Muscle of leg (tissue), 3 donors: ENCODE measurements at regions not wholly inside any gene's neighbourhood (a gene's known extent, or its start where the extent isn't known, plus 50 kb on each side); places are given as distances from the start of the nearest gene placed in this dataset.

Source experiments
- DNase-seq: peaks from one replicate; pipeline ENCODE4 v3.0.0; 2013
- H3K27ac ChIP-seq: one replicate; pipeline ENCODE4 v1.5.1; 2013; ENCODE audit warnings: mild to moderate bottlenecking, low read length, control low read depth
- H3K27me3 ChIP-seq: one replicate; pipeline ENCODE4 v1.6.1; 2013; ENCODE audit warnings: low read length; ENCODE audit not compliant: control insufficient read depth, insufficient read depth
- H3K36me3 ChIP-seq: one replicate; pipeline ENCODE4 v1.6.1; 2013; ENCODE audit warnings: low read length; ENCODE audit not compliant: control insufficient read depth, insufficient read depth
- H3K4me1 ChIP-seq: one replicate; pipeline ENCODE4 v1.6.1; 2013; ENCODE audit warnings: low read length; ENCODE audit not compliant: control insufficient read depth, insufficient read depth
- H3K4me3 ChIP-seq: one replicate; pipeline ENCODE4 v1.5.1; 2013; ENCODE audit warnings: low read length, control low read depth
- H3K9me3 ChIP-seq: replicated peaks from 2 replicates; pipeline ENCODE4 v1.6.1; 2013; ENCODE audit warnings: low read depth, low read length; ENCODE audit not compliant: control insufficient read depth
- WGBS: methylation state at CpG from one replicate; pipeline ENCODE4 v1.1.5; 2013; ENCODE audit warnings: missing lambda C conversion rate; ENCODE audit not compliant: insufficient coverage; 5-methylcytosine and 5-hydroxymethylcytosine counted together

GRCh38 chr21:27130154-27130553, 163.3 kb upstream of the ADAMTS5 start:
- Histone ChIP-seq H3K36me3 (no peaks in the 10 kb centered on the region), H3K27ac (no peak overlapping the region), H3K4me1 (no peaks in the 10 kb centered on the region), H3K27me3 (no peaks in the 10 kb centered on the region), H3K4me3 (no peak overlapping the region), H3K9me3 (no peaks in the 10 kb centered on the region)
- no peak for DNase-seq
- WGBS, result no CpG with 5 or more reads among the region's 3 CpGs

GRCh38 chr21:27129694-27130093, 162.8 kb upstream of the ADAMTS5 start:
- H3K27me3 ChIP-seq, result no peaks in the 10 kb centered on the region
- no peak for DNase-seq
- no peak overlapping the region for H3K27ac ChIP-seq
- no peaks in the 10 kb centered on the region for H3K4me1 ChIP-seq
- no peaks in the 10 kb centered on the region for H3K36me3 ChIP-seq
- no peaks in the 10 kb centered on the region for H3K9me3 ChIP-seq
- no peak overlapping the region for H3K4me3 ChIP-seq

- H3K36me3 ChIP-seq, result no peaks in the 10 kb centered on the region
- 78% methylated on average over 1 of the region's 1 CpG for WGBS
- no peak overlapping the region for H3K4me3 ChIP-seq
- DNase-seq, result no peak
- no peaks in the 10 kb centered on the region for H3K4me1 ChIP-seq
- no peak overlapping the region for H3K27ac ChIP-seq
- no peaks in the 10 kb centered on the region for H3K27me3 ChIP-seq
- no peaks in the 10 kb centered on the region for H3K9me3 ChIP-seq
Measured at GRCh38 chr21:27129215-27129614, 162.3 kb upstream of the ADAMTS5 start.

GRCh38 chr21:27126140-27126539, 159.3 kb upstream of the ADAMTS5 start:
- no peak for DNase-seq

GRCh38 chr21:27122686-27123085, 155.8 kb upstream of the ADAMTS5 start:
- no peak overlapping the region for H3K4me3 ChIP-seq
- no peaks in the 10 kb centered on the region for H3K27me3 ChIP-seq
- DNase-seq, result peak; percentile 69
- H3K36me3 ChIP-seq, result no peaks in the 10 kb centered on the region
- no peaks in the 10 kb centered on the region for H3K4me1 ChIP-seq
- no peaks in the 10 kb centered on the region for H3K9me3 ChIP-seq
- H3K27ac ChIP-seq, result no peak overlapping the region

More at GRCh38 chr21:27126140-27126539, 159.3 kb upstream of the ADAMTS5 start:
- Histone ChIP-seq H3K4me3 (no peak overlapping the region), H3K36me3 (no peaks in the 10 kb centered on the region), H3K9me3 (no peaks in the 10 kb centered on the region), H3K27ac (no peak overlapping the region), H3K4me1 (no peaks in the 10 kb centered on the region), H3K27me3 (no peaks in the 10 kb centered on the region)
- 100% methylated on average over 2 of the region's 4 CpGs for WGBS

GRCh38 chr21:27114111-27114510, 147.2 kb upstream of the ADAMTS5 start:
- WGBS, result no CpG with 5 or more reads among the region's 2 CpGs
- Histone ChIP-seq H3K4me1 (no peaks in the 10 kb centered on the region), H3K27me3 (no peaks in the 10 kb centered on the region), H3K36me3 (no peaks in the 10 kb centered on the region), H3K9me3 (no peaks in the 10 kb centered on the region), H3K4me3 (no peak overlapping the region), H3K27ac (no peak overlapping the region)
- peak; percentile 69 for DNase-seq

GRCh38 chr21:27112186-27112585, 145.3 kb upstream of the ADAMTS5 start:
- H3K4me3 ChIP-seq, result no peak overlapping the region
- no peaks in the 10 kb centered on the region for H3K4me1 ChIP-seq
- H3K9me3 ChIP-seq, result no peaks in the 10 kb centered on the region
- no peaks in the 10 kb centered on the region for H3K36me3 ChIP-seq
- no peaks in the 10 kb centered on the region for H3K27me3 ChIP-seq
- no peak overlapping the region for H3K27ac ChIP-seq
- DNase-seq, result no peak

GRCh38 chr21:27110956-27111355, 144.1 kb upstream of the ADAMTS5 start:
- H3K27me3 ChIP-seq, result no peaks in the 10 kb centered on the region
- no peaks in the 10 kb centered on the region for H3K9me3 ChIP-seq
- no CpG with 5 or more reads among the region's 2 CpGs for WGBS
- no peaks in the 10 kb centered on the region for H3K4me1 ChIP-seq
- no peak overlapping the region for H3K27ac ChIP-seq
- DNase-seq, result no peak
- no peaks in the 10 kb centered on the region for H3K36me3 ChIP-seq
- no peak overlapping the region for H3K4me3 ChIP-seq

- Histone ChIP-seq H3K27me3 (no peaks in the 10 kb centered on the region), H3K27ac (peak overlapping the region; percentile 9), H3K4me1 (no peaks in the 10 kb centered on the region), H3K36me3 (no peaks in the 10 kb centered on the region), H3K4me3 (no peak overlapping the region), H3K9me3 (no peaks in the 10 kb centered on the region)
- no CpG with 5 or more reads among the region's 2 CpGs for WGBS
- no peak for DNase-seq
Measured at GRCh38 chr21:27108701-27109100, 141.8 kb upstream of the ADAMTS5 start.

- Histone ChIP-seq H3K9me3 (no peaks in the 10 kb centered on the region), H3K27me3 (no peaks in the 10 kb centered on the region), H3K36me3 (no peaks in the 10 kb centered on the region), H3K27ac (no peak overlapping the region), H3K4me3 (no peak overlapping the region), H3K4me1 (no peaks in the 10 kb centered on the region)
- WGBS, result no CpG with 5 or more reads among the region's 1 CpG
- peak; percentile 93 for DNase-seq
Measured at GRCh38 chr21:27108228-27108627, 141.3 kb upstream of the ADAMTS5 start.

GRCh38 chr21:27104846-27105431, 138.1 kb upstream of the ADAMTS5 start:
- Histone ChIP-seq H3K27ac (no peak overlapping the region), H3K9me3 (no peaks in the 10 kb centered on the region), H3K4me1 (no peaks in the 10 kb centered on the region), H3K36me3 (no peaks in the 10 kb centered on the region), H3K27me3 (no peaks in the 10 kb centered on the region), H3K4me3 (no peak overlapping the region)
- no peak for DNase-seq
- no CpG with 5 or more reads among the region's 5 CpGs for whole genome bisulfite sequencing
